Adrenal gland (tissue), 9 donors: ENCODE measurements at regions not wholly inside any gene's neighbourhood (a gene's known extent, or its start where the extent isn't known, plus 50 kb on each side); places are given as distances from the start of the nearest gene placed in this dataset.
"Not testable (repeated sequence)": the region's sequence is repeated elsewhere in the genome, so short reads cannot be mapped to it uniquely, and the experiment has no call there.

Experiments used
- DNase-seq, 7 donors: peaks; one replicate each; pipeline ENCODE4 v3.0.0-alpha.2; 2019 to 2020
- H3K27ac ChIP-seq, 5 donors: fragments of 200-600 bp; sonication (generic) in 4 of 5; 1 replicate in 3 of 5; 2 replicates in 2 of 5; pipeline versions ENCODE4 v1.5.1 to v1.8.0; 2016 to 2020; ENCODE audit warnings: mild to moderate bottlenecking in 1 of 5
- H3K27me3 ChIP-seq: fragments of 200-600 bp; 2 replicates; pipeline ENCODE4 v1.8.0; 2021
- H3K36me3 ChIP-seq, 2 donors: fragments of 200-600 bp; replicated peaks in 1 of 2; 1 replicate in 1 of 2; 2 replicates in 1 of 2; pipeline versions ENCODE4 v1.5.1 to v1.8.0; 2018 to 2022
- H3K4me1 ChIP-seq, 2 donors: fragments of 200-600 bp; replicated peaks in 1 of 2; 1 replicate in 1 of 2; 2 replicates in 1 of 2; pipeline versions ENCODE4 v1.5.1 to v1.8.0; 2018 to 2021
- H3K4me3 ChIP-seq, 4 donors: fragments of 200-600 bp; sonication (generic) in 3 of 4; one replicate each; pipeline ENCODE4 v1.5.1; 2016 to 2018
- H3K9me3 ChIP-seq, 3 donors: fragments of 200-600 bp; sonication (generic) in 1 of 3; replicated peaks in 1 of 3; 1 replicate in 2 of 3; 2 replicates in 1 of 3; pipeline versions ENCODE4 v1.5.1 to v1.8.0; 2016 to 2021
- CTCF ChIP-seq, 6 experiments: fragments of 450-650 bp in 4 of 6; fragments of 200-600 bp in 2 of 6; sonication (generic) in 1 of 6; IDR thresholded peaks; 1 replicate in 5 of 6; 2 replicates in 1 of 6; pipeline versions ENCODE4 v1.5.1 to v1.8.0; 2016 to 2021; ENCODE audit warnings: antibody characterized with exemption in 6 of 6, mild to moderate bottlenecking in 2 of 6, moderate library complexity in 1 of 6
- POLR2A ChIP-seq, 2 donors: fragments of 450-650 bp; IDR thresholded peaks; one replicate each; pipeline ENCODE4 v1.6.1; 2017; ENCODE audit warnings: antibody characterized with exemption in 2 of 2, mild to moderate bottlenecking in 2 of 2, moderate library complexity in 1 of 2
- WGBS, 4 donors: extraction: QIAGEN DNeasy Blood & Tissue Kit in 2 of 4; methylation state at CpG; one replicate each; pipeline versions ENCODE4 v1.1.5 to v1.1.7; 2013 to 2017; 5-methylcytosine and 5-hydroxymethylcytosine counted together
- intact Hi-C, 2 donors: fragments of 100-400 bp; cut with DNase I; formaldehyde crosslinking; loops; one replicate each; pipeline versions ENCODE4 v1.14.1 to v1.15.0; 2022 to 2023
- donor health status: healthy with polysubstance abuse.
- donor health status: Bipolar disorder and iron deficiency.
- donor health status: DM: yes; HTN: yes; CAD: no.
- donor health status: DM: no; HTN: no; CAD: no.
- donor health status: DM: no; HTN: no; CAD: no.

- 82 to 88% (median 85%) methylated on average over 2 of the region's 2 CpGs for WGBS, 4 donors
- Histone ChIP-seq H3K9me3 (no peaks in the 10 kb centered on the region), H3K4me3 (no peak overlapping the region), H3K27ac (no peak overlapping the region), H3K36me3 (no peaks in the 10 kb centered on the region), H3K27me3 (no peaks in the 10 kb centered on the region), H3K4me1 (no peaks in the 10 kb centered on the region)
- no peak for DNase-seq
- intact Hi-C loops: no loop called here
- no peak for TF ChIP-seq POLR2A (IDR thresholded peaks at IDR 0.05)
- TF ChIP-seq CTCF (IDR thresholded peaks at IDR 0.05): no peak
Observed at GRCh38 chr9:129541270-129541669, 79.6 kb downstream of the C9orf50 start.

- Histone ChIP-seq H3K4me3 (no peak overlapping the region), H3K4me1 (no peaks in the 10 kb centered on the region), H3K36me3 (no peaks in the 10 kb centered on the region), H3K27me3 (no peaks in the 10 kb centered on the region), H3K9me3 (no peaks in the 10 kb centered on the region), H3K27ac (no peak overlapping the region)
- TF ChIP-seq POLR2A (IDR thresholded peaks at IDR 0.05): no peak
- TF ChIP-seq CTCF (IDR thresholded peaks at IDR 0.05): no peak
- intact Hi-C loops: loop anchor here in 1 of 2 donors (2.0 kb wide), 1 partner anchor 15 kb away; no protein-coding TSS in a partner anchor
- DNase-seq: no peak
- WGBS, 4 donors: 92 to 99% (median 98%) methylated on average over 4 of the region's 4 CpGs
Observed at GRCh38 chr9:129539446-129539845, 81.5 kb downstream of the C9orf50 start.

- 81 to 91% (median 86%) methylated on average over 5 of the region's 5 CpGs for WGBS, 4 donors
- H3K36me3 ChIP-seq, H3K4me3 ChIP-seq, H3K27me3 ChIP-seq, H3K9me3 ChIP-seq, intact Hi-C loops, DNase-seq, H3K27ac ChIP-seq, H3K4me1 ChIP-seq: not testable (repeated sequence)
Observed at GRCh38 chr9:129531860-129532402, 89.0 kb downstream of the C9orf50 start.

GRCh38 chr9:129527955-129528354 is 92.9 kb downstream of the C9orf50 start:
- H3K27me3 ChIP-seq, H3K9me3 ChIP-seq, DNase-seq, H3K27ac ChIP-seq, H3K4me3 ChIP-seq, H3K36me3 ChIP-seq, intact Hi-C loops, H3K4me1 ChIP-seq: not testable (repeated sequence)
- WGBS, 4 donors: 84 to 95% (median 90%) methylated on average over 1 of the region's 1 CpG

GRCh38 chr9:129525656-129526196 is 95.2 kb downstream of the C9orf50 start:
- Histone ChIP-seq H3K4me3 (no peak overlapping the region), H3K4me1 (no peaks in the 10 kb centered on the region), H3K36me3 (no peaks in the 10 kb centered on the region), H3K9me3 (no peaks in the 10 kb centered on the region), H3K27me3 (no peaks in the 10 kb centered on the region), H3K27ac (no peak overlapping the region)
- intact Hi-C loops: loop anchor here in 1 of 2 donors (2.0 kb wide), 1 partner anchor 13 kb away; no protein-coding TSS in a partner anchor
- WGBS, 4 donors: 86 to 98% (median 92%) methylated on average over 3 of the region's 3 CpGs
- TF ChIP-seq CTCF (IDR thresholded peaks at IDR 0.05): no peak
- TF ChIP-seq POLR2A (IDR thresholded peaks at IDR 0.05): no peak
- no peak for DNase-seq
